Activated CD4-positive, alpha-beta T cell treated with anti-CD3 and anti-CD28 coated beads, Interleukin-10, Interleukin-2, amounts not matched to agents 100 ng/mL and 50 ng/mL, durations not matched to agents 16 hours and 8 hours (primary cell): ENCODE measurements at regions not wholly inside any gene's neighbourhood (a gene's known extent, or its start where the extent isn't known, plus 50 kb on each side); places are given as distances from the start of the nearest gene placed in this dataset.
"Not testable (repeated sequence)": the region's sequence is repeated elsewhere in the genome, so short reads cannot be mapped to it uniquely, and the experiment has no call there.

ENCODE experiments used
- DNase-seq: peaks from one replicate; pipeline ENCODE4 v3.0.0-alpha.2; 2020

DNA sequence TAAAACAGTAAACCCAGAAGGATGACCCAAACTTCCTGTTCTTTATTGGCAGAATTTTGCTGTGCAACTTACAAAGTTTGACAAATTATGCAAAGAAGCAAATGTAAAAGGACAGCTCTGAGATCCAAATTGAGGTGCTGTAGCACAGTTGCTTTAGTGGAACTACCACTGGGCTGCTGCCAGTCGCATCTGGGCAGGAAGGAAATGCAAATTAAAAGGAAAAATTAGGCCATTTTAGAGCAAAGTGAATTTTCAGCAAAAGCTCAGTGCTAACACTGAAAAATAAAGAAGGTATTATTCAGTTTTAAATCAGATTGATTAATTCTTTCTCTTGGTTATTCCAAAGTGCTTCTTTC, 104.5 kb downstream of the ZMAT3 start:
- no peak for DNase-seq

- no peak for DNase-seq
Observed at GRCh38 chr3:178966299-178967176, 105.1 kb downstream of the ZMAT3 start.

DNA sequence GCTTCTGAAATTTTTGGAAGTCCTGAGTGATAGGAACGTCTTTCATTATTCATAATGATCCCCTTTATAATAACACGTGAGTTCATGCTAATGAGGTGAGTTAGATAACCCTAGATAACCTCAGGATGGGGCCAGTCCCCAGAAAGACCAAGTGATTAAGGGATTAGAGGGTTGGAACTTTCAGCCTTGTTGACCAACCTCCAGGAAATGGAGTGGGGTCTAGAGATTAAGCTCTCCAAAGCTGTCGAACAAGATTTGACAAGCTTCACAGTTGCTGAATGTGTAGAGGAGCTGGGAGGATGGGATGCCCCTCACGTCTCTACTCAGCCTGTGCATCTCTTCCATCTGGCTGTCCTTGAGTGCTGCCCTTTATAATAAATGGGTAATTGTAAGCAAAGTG, 107.1 kb downstream of the ZMAT3 start:
- DNase-seq, result no peak

DNA sequence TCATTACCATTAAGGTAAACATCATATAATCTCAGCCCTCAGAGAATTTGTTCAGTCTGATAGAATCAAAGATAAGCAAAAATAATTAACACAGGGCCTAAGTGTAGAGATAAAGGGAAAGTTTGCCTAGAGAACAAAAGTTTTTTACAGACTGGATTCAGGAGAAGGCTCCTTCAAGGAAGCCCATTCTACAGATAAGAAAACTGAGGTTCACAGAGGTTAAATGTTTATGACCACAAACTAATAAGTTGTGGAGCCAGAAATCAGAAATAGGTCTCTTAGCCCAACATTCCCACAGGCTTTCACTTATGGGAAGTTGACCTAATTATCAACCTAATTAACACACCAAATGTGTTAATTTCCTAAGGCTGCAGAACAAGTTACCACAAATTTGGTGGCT, 110.7 kb downstream of the ZMAT3 start:
- no peak for DNase-seq

GRCh38 chr3:178960181-178960580, 111.4 kb downstream of the ZMAT3 start:
- no peak for DNase-seq

GRCh38 chr3:178950676-178951075, 120.9 kb downstream of the ZMAT3 start:
- peak; percentile 51 for DNase-seq

- no peak for DNase-seq
Observed at GRCh38 chr3:178949896-178950295, 121.7 kb downstream of the ZMAT3 start.

DNA sequence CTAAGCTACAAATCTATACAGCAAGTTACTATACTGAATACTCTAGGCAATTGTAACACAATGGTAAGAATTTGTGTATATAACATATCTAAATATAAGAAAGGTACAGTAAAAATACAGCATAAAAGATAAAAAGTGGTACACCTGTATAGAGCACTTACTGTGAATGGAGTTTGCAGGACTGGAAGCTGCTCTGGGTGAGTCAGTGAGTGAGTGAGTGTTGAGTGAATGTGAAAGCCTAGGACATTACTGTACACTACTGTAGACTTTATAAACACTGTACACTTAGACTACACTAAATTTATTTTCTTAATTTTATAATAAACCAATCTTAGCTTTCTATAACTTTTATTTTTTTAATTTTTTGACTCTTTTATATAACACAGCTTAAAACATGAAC, 123.1 kb downstream of the ZMAT3 start:
- no peak for DNase-seq

- no peak for DNase-seq
Observed at GRCh38 chr3:178947738-178948137, 123.9 kb downstream of the ZMAT3 start.

GRCh38 chr3:178942261-178942660, 129.3 kb downstream of the ZMAT3 start:
- DNase-seq, result not testable (repeated sequence)

DNA sequence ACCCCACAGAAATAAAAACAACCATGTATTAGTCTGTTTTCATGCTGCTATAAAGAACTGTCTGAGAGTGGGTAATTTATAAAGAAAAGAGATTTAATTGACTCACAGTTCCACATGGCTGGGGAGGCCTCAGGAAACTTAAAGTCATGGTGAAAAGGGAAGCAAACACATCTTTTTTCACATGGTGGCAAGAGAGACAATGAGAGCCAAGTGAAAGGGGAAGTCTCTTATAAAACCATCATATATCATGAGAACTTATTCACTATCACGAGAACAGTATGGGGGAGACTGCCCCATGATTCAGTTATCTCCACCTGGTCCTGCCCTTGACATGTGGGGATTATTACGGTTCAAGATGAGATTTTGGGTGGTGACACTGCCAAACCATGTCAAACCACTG, 141.5 kb downstream of the ZMAT3 start:
- DNase-seq, result no peak

GRCh38 chr3:178916223-178916622, 155.4 kb downstream of the ZMAT3 start:
- DNase-seq, result no peak

GRCh38 chr3:178915365-178915764, 156.2 kb downstream of the ZMAT3 start:
- no peak for DNase-seq

DNA sequence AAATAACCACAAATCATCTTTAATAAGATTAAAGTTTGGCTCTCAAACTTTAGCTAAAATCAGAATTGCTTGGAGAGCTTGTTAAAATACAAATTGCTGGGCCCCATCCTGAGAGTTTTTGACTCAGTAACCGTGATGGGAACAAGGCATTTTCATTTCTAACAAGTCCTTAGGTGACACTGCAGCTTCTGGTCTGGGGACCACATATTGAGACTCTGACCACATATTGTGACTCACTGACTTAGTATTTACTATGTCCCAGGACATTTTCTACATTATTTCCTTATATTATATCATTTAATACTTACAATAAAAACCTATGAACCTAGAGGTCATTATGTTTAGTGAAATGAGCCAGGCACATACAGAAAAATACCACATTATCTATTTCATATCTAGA, 164.5 kb downstream of the ZMAT3 start:
- no peak for DNase-seq

GRCh38 chr3:178901204-178901603, 170.4 kb downstream of the ZMAT3 start:
- no peak for DNase-seq

DNA sequence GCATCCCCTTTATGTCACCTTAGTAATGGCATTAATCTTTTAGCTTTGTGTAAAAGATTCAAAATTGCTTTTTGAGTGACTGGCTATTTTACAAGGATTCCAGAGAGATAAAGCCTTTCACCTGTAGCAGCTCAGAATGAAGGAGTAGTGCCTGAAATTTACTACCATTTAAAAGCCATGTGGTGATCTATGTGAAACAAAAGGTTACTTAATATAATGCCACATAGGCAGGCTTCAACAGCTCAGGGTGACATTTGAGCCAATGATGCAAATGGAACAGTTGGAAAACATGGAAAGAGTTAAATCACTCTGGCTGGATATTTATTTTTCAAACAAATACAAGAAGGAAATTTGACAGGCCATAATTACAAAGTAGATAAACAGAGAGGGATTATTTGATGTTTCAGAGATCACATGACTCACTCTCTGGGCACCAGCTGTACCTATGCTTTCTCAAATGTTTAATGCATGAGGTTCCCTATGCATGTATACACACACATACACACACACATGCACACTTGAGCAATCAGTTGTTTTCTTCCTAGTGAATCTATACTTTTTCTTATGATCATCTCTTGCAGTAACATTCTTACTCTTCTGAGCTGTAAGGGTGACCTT, 171.5 kb downstream of the ZMAT3 start:
- DNase-seq, result no peak

GRCh38 chr3:178895178-178895789, 176.3 kb downstream of the ZMAT3 start:
- DNase-seq, result no peak
